ENCODE measurements at regions not wholly inside any gene's neighbourhood (a gene's known extent, or its start where the extent isn't known, plus 50 kb on each side); places are given as distances from the start of the nearest gene placed in this dataset.

DNA sequence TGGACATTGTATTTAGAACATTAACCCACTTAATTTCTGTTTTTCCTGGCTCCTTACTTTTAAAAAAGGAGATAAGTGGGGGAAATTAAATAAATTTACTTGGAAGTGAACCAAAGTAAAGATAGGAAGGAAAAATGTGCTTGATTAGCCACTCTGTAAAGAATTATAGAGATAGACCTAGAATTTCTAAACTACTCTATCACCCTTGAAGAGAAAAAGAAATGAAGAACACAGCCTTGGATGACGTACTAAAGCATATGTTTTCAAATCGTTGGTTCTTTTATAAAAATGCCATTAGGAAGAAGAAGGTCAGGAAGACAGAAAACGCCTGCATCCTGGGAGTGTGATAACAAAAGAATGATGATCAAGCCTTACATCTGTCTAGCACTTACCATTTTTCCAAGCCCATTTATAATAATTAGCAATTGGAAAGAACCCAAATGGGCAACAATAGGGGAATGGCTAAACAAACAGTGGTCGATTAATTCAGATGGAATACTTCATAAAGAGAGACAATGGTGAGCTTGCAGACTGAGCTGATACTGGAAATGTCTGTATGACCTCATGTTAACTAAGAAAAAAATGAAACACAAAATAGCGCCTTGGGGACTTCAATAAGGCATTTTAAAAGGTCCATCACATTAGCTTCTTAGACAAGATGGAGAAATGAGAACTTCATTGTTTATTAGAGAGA is 81.0 kb upstream of the LRRC55 start:
- DNase-seq (ENCODE audit: low read depth) = no peak
- H3K4me3 ChIP-seq (ENCODE audit: low read depth, low read length) = no peak overlapping the region
- TF ChIP-seq, protein P1, sequence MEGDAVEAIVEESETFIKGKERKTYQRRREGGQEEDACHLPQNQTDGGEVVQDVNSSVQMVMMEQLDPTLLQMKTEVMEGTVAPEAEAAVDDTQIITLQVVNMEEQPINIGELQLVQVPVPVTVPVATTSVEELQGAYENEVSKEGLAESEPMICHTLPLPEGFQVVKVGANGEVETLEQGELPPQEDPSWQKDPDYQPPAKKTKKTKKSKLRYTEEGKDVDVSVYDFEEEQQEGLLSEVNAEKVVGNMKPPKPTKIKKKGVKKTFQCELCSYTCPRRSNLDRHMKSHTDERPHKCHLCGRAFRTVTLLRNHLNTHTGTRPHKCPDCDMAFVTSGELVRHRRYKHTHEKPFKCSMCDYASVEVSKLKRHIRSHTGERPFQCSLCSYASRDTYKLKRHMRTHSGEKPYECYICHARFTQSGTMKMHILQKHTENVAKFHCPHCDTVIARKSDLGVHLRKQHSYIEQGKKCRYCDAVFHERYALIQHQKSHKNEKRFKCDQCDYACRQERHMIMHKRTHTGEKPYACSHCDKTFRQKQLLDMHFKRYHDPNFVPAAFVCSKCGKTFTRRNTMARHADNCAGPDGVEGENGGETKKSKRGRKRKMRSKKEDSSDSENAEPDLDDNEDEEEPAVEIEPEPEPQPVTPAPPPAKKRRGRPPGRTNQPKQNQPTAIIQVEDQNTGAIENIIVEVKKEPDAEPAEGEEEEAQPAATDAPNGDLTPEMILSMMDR (conservative IDR thresholded peaks at IDR 0.05; ENCODE audit: low read depth, low read length) = no peak

- TF ChIP-seq, protein P1 (conservative IDR thresholded peaks at IDR 0.05; ENCODE audit: low read depth, low read length) = no peak
- no peak for DNase-seq (ENCODE audit: low read depth)
- no peak overlapping the region for H3K4me3 ChIP-seq (ENCODE audit: low read depth, low read length)
These were observed 77.7 kb upstream of the LRRC55 start for GRCh38 chr11:57103899-57104605.

GRCh38 chr11:57109331-57109730 is 72.4 kb upstream of the LRRC55 start:
- no peak for DNase-seq (ENCODE audit: low read depth)
- TF ChIP-seq, protein P1 (conservative IDR thresholded peaks at IDR 0.05; ENCODE audit: low read depth, low read length) = no peak
- no peak overlapping the region for H3K4me3 ChIP-seq (ENCODE audit: low read depth, low read length)

GRCh38 chr11:57111619-57112018 is 70.1 kb upstream of the LRRC55 start:
- TF ChIP-seq, protein P1 (conservative IDR thresholded peaks at IDR 0.05; ENCODE audit: low read depth, low read length) = no peak
- no peak for DNase-seq (ENCODE audit: low read depth)
- no peak overlapping the region for H3K4me3 ChIP-seq (ENCODE audit: low read depth, low read length)

GRCh38 chr11:57116654-57117053 is 65.1 kb upstream of the LRRC55 start:
- no peak overlapping the region for H3K4me3 ChIP-seq (ENCODE audit: low read depth, low read length)
- DNase-seq (ENCODE audit: low read depth) = peak; percentile 66
- TF ChIP-seq, protein P1 (conservative IDR thresholded peaks at IDR 0.05; ENCODE audit: low read depth, low read length) = peak; percentile 66

DNA sequence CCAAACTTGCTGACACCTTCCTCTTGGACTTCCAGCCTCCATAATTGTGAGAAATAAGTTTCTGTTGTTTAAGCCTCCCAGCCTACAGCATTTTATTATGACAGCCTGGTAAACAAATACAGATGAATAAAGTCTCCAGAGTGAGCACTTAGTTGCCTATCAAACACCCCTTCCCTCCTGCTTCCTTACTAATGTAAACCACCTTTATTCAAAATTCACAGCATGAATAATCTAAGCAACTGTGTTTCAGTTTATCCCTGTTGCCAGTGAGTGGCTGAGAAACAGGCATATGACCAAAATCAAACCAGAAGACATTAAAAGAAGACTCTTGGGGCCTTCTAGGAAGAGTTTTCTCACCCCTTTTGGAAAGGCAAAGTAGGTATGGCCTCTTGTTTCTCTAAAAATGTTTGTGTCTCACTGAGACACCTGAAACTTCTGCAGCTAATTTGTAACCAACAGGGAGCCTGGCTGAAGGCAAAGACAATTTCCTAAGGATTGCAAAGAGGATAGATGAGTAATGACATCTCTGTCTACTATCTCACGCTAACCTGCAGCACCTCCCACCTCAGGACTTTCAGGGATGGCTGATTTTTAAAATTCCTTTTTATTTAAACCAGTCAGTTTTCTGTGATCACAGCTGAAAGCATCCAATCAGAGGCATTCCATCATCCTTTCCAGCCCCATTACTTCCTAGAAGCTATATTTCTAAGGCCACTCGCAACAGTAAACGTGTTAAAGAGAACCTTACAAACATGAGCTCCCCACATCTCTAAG is 61.4 kb upstream of the LRRC55 start:
- H3K4me3 ChIP-seq (ENCODE audit: low read depth, low read length) = no peak overlapping the region
- TF ChIP-seq, protein P1 (conservative IDR thresholded peaks at IDR 0.05; ENCODE audit: low read depth, low read length) = no peak
- DNase-seq (ENCODE audit: low read depth) = no peak

All from choroid plexus epithelial cell (primary cell).